HL-60 (cell line): ENCODE measurements at regions not wholly inside any gene's neighbourhood (a gene's known extent, or its start where the extent isn't known, plus 50 kb on each side); places are given as distances from the start of the nearest gene placed in this dataset.

Source experiments
- GABPA ChIP-seq: IDR thresholded peaks from 2 replicates; pipeline ENCODE4 v1.6.1; 2012; ENCODE audit warnings: low read depth
- POLR2AphosphoS5 ChIP-seq: IDR thresholded peaks from 2 replicates; pipeline ENCODE4 v1.6.1; 2012; ENCODE audit warnings: low read depth
- REST ChIP-seq: IDR thresholded peaks from 2 replicates; pipeline ENCODE4 v1.6.1; 2012; ENCODE audit warnings: low read depth; ENCODE audit not compliant: insufficient replicate concordance
- TF ChIP-seq, protein P1 (sequence below): IDR thresholded peaks from one replicate; pipeline ENCODE4 v1.5.1; 2011; ENCODE audit warnings: low read length, control low read depth, inconsistent platforms; ENCODE audit not compliant: insufficient read depth

GRCh38 chr5:39675676-39676075 is 250.9 kb upstream of the DAB2 start:
- TF ChIP-seq, protein P1, sequence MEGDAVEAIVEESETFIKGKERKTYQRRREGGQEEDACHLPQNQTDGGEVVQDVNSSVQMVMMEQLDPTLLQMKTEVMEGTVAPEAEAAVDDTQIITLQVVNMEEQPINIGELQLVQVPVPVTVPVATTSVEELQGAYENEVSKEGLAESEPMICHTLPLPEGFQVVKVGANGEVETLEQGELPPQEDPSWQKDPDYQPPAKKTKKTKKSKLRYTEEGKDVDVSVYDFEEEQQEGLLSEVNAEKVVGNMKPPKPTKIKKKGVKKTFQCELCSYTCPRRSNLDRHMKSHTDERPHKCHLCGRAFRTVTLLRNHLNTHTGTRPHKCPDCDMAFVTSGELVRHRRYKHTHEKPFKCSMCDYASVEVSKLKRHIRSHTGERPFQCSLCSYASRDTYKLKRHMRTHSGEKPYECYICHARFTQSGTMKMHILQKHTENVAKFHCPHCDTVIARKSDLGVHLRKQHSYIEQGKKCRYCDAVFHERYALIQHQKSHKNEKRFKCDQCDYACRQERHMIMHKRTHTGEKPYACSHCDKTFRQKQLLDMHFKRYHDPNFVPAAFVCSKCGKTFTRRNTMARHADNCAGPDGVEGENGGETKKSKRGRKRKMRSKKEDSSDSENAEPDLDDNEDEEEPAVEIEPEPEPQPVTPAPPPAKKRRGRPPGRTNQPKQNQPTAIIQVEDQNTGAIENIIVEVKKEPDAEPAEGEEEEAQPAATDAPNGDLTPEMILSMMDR = no peak
- no peak for TF ChIP-seq POLR2AphosphoS5
- no peak for TF ChIP-seq GABPA
- no peak for TF ChIP-seq REST
